HepG2 (cell line): ENCODE measurements at regions not wholly inside any gene's neighbourhood (a gene's known extent, or its start where the extent isn't known, plus 50 kb on each side); places are given as distances from the start of the nearest gene placed in this dataset.

Source experiments
- AGO2 ChIP-seq: fragments of 200-400 bp; formaldehyde crosslinking; optimal IDR thresholded peaks from 2 replicates; pipeline ENCODE3; 2017; ENCODE audit warnings: mild to moderate bottlenecking, low read depth, low read length, moderate library complexity
- ARID3A ChIP-seq: IDR thresholded peaks from 2 replicates; pipeline ENCODE4 v1.6.1; 2012; ENCODE audit warnings: low read depth, low read length, improper control_type of control experiment
- IRF9 ChIP-seq: sonication (generic); formaldehyde crosslinking; IDR thresholded peaks from 2 replicates; pipeline ENCODE4 v1.8.0; 2022; ENCODE audit warnings: missing genetic modification reagents, mild to moderate bottlenecking, borderline replicate concordance
- RNF2 ChIP-seq: fragments of 450-650 bp; conservative IDR thresholded peaks from 2 replicates; pipeline ENCODE4 v1.6.1; 2016; ENCODE audit warnings: low read depth
- SP140L ChIP-seq: sonication (generic); formaldehyde crosslinking; IDR thresholded peaks from 2 replicates; pipeline ENCODE4 v1.4.0; 2020; ENCODE audit warnings: missing genetic modification reagents, borderline replicate concordance
- SRSF9 ChIP-seq: fragments of 200-400 bp; formaldehyde crosslinking; IDR thresholded peaks from 2 replicates; pipeline ENCODE4 v1.6.1; 2018; ENCODE audit warnings: borderline replicate concordance, mild to moderate bottlenecking, low read depth, low read length; ENCODE audit not compliant: insufficient read depth, poor library complexity, severe bottlenecking
- TBL1XR1 ChIP-seq: fragments of 150-350 bp; IDR thresholded peaks from 2 replicates; pipeline ENCODE4 v1.6.1; 2014; ENCODE audit warnings: borderline replicate concordance, low read length; ENCODE audit not compliant: partially characterized antibody
- ZFP36L1 ChIP-seq: sonication (generic); formaldehyde crosslinking; IDR thresholded peaks from 2 replicates; pipeline ENCODE4 v1.8.0; 2022; ENCODE audit warnings: mild to moderate bottlenecking, missing genetic modification reagents, moderate library complexity
- ZNF446 ChIP-seq: sonication (generic); formaldehyde crosslinking; IDR thresholded peaks from 2 replicates; pipeline ENCODE4 v1.5.0; 2020; ENCODE audit warnings: mild to moderate bottlenecking, missing genetic modification reagents
- ZNF7 ChIP-seq: IDR thresholded peaks from 2 replicates; pipeline ENCODE4 v1.6.1; 2016; ENCODE audit warnings: missing biosample characterization, missing genetic modification reagents
- ZNF749 ChIP-seq: sonication (generic); formaldehyde crosslinking; IDR thresholded peaks from 2 replicates; pipeline ENCODE4 v1.8.0; 2022; ENCODE audit warnings: mild to moderate bottlenecking, missing genetic modification reagents, moderate library complexity, borderline replicate concordance

GRCh38 chr5:139733698-139734538, 61.7 kb upstream of the PSD2 start (continued):
- TF ChIP-seq RNF2: peak; percentile 52; the same call in 1 of the 2 replicates
- TF ChIP-seq ZNF7 (CRISPR knock-in tag): no peak
- TF ChIP-seq TBL1XR1: peak; percentile 43
- TF ChIP-seq ARID3A: no peak
- peak; percentile 89 for TF ChIP-seq ZFP36L1 (CRISPR knock-in tag)
- TF ChIP-seq AGO2: peak; percentile 93
- no peak for TF ChIP-seq ZNF749
- TF ChIP-seq SP140L: 0 out of 2 replicates have a peak, but pooled peaks have one; percentile 30
- no peak; the same call in 1 of the 2 replicates for TF ChIP-seq IRF9 (CRISPR knock-in tag)
- 0 out of 2 replicates have a peak, but pooled peaks have one; percentile 69 for TF ChIP-seq ZNF446 (CRISPR knock-in tag)
- no peak for TF ChIP-seq SRSF9
